H9 (cell line): ENCODE measurements at regions not wholly inside any gene's neighbourhood (a gene's known extent, or its start where the extent isn't known, plus 50 kb on each side); places are given as distances from the start of the nearest gene placed in this dataset.

ENCODE experiments used
- DNase-seq: peaks from one replicate; pipeline ENCODE4 v3.0.0-alpha.2; 2017
- H2AFZ ChIP-seq: one replicate; pipeline ENCODE4 v1.6.1; 2013; ENCODE audit warnings: mild to moderate bottlenecking, low read length, control low read depth, moderate library complexity
- H2AK5ac ChIP-seq: 2 replicates; pipeline ENCODE4 v1.6.1; 2013; ENCODE audit warnings: low read length, control low read depth, mixed read lengths; ENCODE audit not compliant: insufficient read length
- H2BK120ac ChIP-seq: one replicate; pipeline ENCODE4 v1.6.1; 2013; ENCODE audit warnings: low read depth, mild to moderate bottlenecking, low read length, control low read depth, inconsistent platforms; ENCODE audit not compliant: poor library complexity, severe bottlenecking
- H2BK12ac ChIP-seq: 2 replicates; pipeline ENCODE4 v1.6.1; 2013; ENCODE audit warnings: low read length, control low read depth, mixed read lengths, low read depth; ENCODE audit not compliant: insufficient read length
- H2BK15ac ChIP-seq: 2 replicates; pipeline ENCODE4 v1.6.1; 2013; ENCODE audit warnings: low read depth, low read length, control low read depth
- H2BK20ac ChIP-seq: one replicate; pipeline ENCODE4 v1.6.1; 2013; ENCODE audit warnings: low read depth, mild to moderate bottlenecking, low read length, control low read depth, inconsistent platforms; ENCODE audit not compliant: poor library complexity, severe bottlenecking
- H2BK5ac ChIP-seq: 2 replicates; pipeline ENCODE4 v1.6.1; 2013; ENCODE audit warnings: low read length, control low read depth, mixed read lengths; ENCODE audit not compliant: insufficient read length
- H3K14ac ChIP-seq: 2 replicates; pipeline ENCODE4 v1.6.1; 2013; ENCODE audit warnings: low read length, control low read depth; ENCODE audit not compliant: insufficient read depth
- H3K18ac ChIP-seq: 2 replicates; pipeline ENCODE4 v1.6.1; 2013; ENCODE audit warnings: low read depth, mild to moderate bottlenecking, mixed read lengths, low read length, control low read depth; ENCODE audit not compliant: insufficient read length
- H3K23ac ChIP-seq: 2 replicates; pipeline ENCODE4 v1.6.1; 2013; ENCODE audit warnings: low read length, control low read depth, mixed read lengths, low read depth; ENCODE audit not compliant: insufficient read length
- H3K23me2 ChIP-seq: 2 replicates; pipeline ENCODE4 v1.6.1; 2013; ENCODE audit warnings: low read depth, mild to moderate bottlenecking, mixed read lengths, low read length, control low read depth; ENCODE audit not compliant: insufficient read length, poor library complexity, severe bottlenecking
- H3K27ac ChIP-seq: 2 replicates; pipeline ENCODE4 v1.5.1; 2013; ENCODE audit warnings: low read length, control low read depth, mixed read lengths, low read depth; ENCODE audit not compliant: insufficient read length
- H3K27me3 ChIP-seq: 2 replicates; pipeline ENCODE4 v1.6.1; 2013; ENCODE audit warnings: low read length, control low read depth, inconsistent platforms; ENCODE audit not compliant: insufficient read depth
- H3K4ac ChIP-seq: 2 replicates; pipeline ENCODE4 v1.6.1; 2013; ENCODE audit warnings: low read depth, mild to moderate bottlenecking, control low read depth, inconsistent platforms, low read length, moderate library complexity
- H3K4me1 ChIP-seq: 2 replicates; pipeline ENCODE4 v1.6.1; 2013; ENCODE audit warnings: low read length, control low read depth, inconsistent platforms; ENCODE audit not compliant: insufficient read depth
- H3K4me2 ChIP-seq: 2 replicates; pipeline ENCODE4 v1.6.1; 2013; ENCODE audit warnings: low read length, control low read depth, mixed read lengths; ENCODE audit not compliant: insufficient read length, insufficient read depth
- H3K56ac ChIP-seq: 2 replicates; pipeline ENCODE4 v1.6.1; 2013; ENCODE audit warnings: low read depth, mild to moderate bottlenecking, mixed read lengths, low read length, control low read depth; ENCODE audit not compliant: insufficient read length
- H3K79me1 ChIP-seq: 2 replicates; pipeline ENCODE4 v1.6.1; 2013; ENCODE audit warnings: low read depth, mild to moderate bottlenecking, moderate library complexity, low read length, control low read depth, inconsistent platforms; ENCODE audit not compliant: insufficient read depth, poor library complexity, severe bottlenecking
- H3K79me2 ChIP-seq: 2 replicates; pipeline ENCODE4 v1.6.1; 2013; ENCODE audit warnings: low read length, control low read depth, inconsistent platforms; ENCODE audit not compliant: insufficient read depth
- H3K9ac ChIP-seq: 2 replicates; pipeline ENCODE4 v1.6.1; 2013; ENCODE audit warnings: low read length, control low read depth, mixed read lengths; ENCODE audit not compliant: insufficient read length; ENCODE audit errors: extremely low read depth
- H3K9me3 ChIP-seq: one replicate; pipeline ENCODE4 v1.6.1; 2013; ENCODE audit warnings: low read depth, low read length, inconsistent platforms; ENCODE audit not compliant: control insufficient read depth
- H3T11ph ChIP-seq: one replicate; pipeline ENCODE4 v1.6.1; 2013; ENCODE audit warnings: mild to moderate bottlenecking, low read length, control low read depth, inconsistent platforms
- H4K20me1 ChIP-seq: one replicate; pipeline ENCODE4 v1.6.1; 2013; ENCODE audit not compliant: control insufficient read depth, insufficient read length, insufficient read depth
- H4K5ac ChIP-seq: 2 replicates; pipeline ENCODE4 v1.6.1; 2013; ENCODE audit warnings: low read depth, mild to moderate bottlenecking, mixed read lengths, low read length, control low read depth; ENCODE audit not compliant: insufficient read length
- H4K8ac ChIP-seq: replicated peaks from 2 replicates; pipeline ENCODE4 v1.6.1; 2013; ENCODE audit warnings: low read length, control low read depth, mixed read lengths, low read depth; ENCODE audit not compliant: insufficient read length
- H4K91ac ChIP-seq: 2 replicates; pipeline ENCODE4 v1.6.1; 2013; ENCODE audit warnings: low read depth, mild to moderate bottlenecking, moderate library complexity, mixed read lengths, low read length, control low read depth; ENCODE audit not compliant: insufficient read length
- H3K27ac Mint-ChIP-seq, 3 experiments: 2 replicates in 2 of 3; 3 replicates in 1 of 3; pipeline ENCODE4 v1.8.0; 2020 to 2021; ENCODE audit warnings: mixed read lengths in 3 of 3, mild to moderate bottlenecking in 1 of 3, moderate library complexity in 1 of 3
- H3K27me3 Mint-ChIP-seq: 2 replicates; pipeline ENCODE4 v1.8.0; 2021; ENCODE audit warnings: low read depth, mild to moderate bottlenecking, moderate library complexity, mixed read lengths
- H3K36me3 Mint-ChIP-seq, 3 experiments: 2 replicates in 2 of 3; 3 replicates in 1 of 3; pipeline ENCODE4 v1.8.0; 2020 to 2021; ENCODE audit warnings: low read depth in 3 of 3, mixed read lengths in 3 of 3; ENCODE audit not compliant: insufficient read depth in 1 of 3
- H3K4me1 Mint-ChIP-seq, 2 experiments: 2 replicates each; pipeline ENCODE4 v1.8.0; 2020; ENCODE audit warnings: mixed read lengths in 2 of 2
- H3K4me3 Mint-ChIP-seq, 2 experiments: 2 replicates in 1 of 2; 3 replicates in 1 of 2; pipeline ENCODE4 v1.8.0; 2020 to 2021; ENCODE audit warnings: mild to moderate bottlenecking in 2 of 2, mixed read lengths in 2 of 2, moderate library complexity in 1 of 2
- H3K9me3 Mint-ChIP-seq, 2 experiments: 2 replicates in 1 of 2; 3 replicates in 1 of 2; pipeline ENCODE4 v1.8.0; 2020; ENCODE audit warnings: mild to moderate bottlenecking in 2 of 2, mixed read lengths in 2 of 2, moderate library complexity in 1 of 2
- CTCF ChIP-seq: fragments of 200-600 bp; sonication (generic); conservative IDR thresholded peaks from 3 replicates; pipeline ENCODE4 v1.8.0; 2021; ENCODE audit warnings: antibody characterized with exemption, mild to moderate bottlenecking
- WGBS: extraction: QIAGEN DNeasy Blood & Tissue Kit; methylation state at CpG from one replicate; pipeline ENCODE4 v1.1.7; 2013; ENCODE audit warnings: missing lambda C conversion rate, low lambda C conversion rate, mixed read lengths; ENCODE audit not compliant: insufficient read length; ENCODE audit errors: extremely low coverage; 5-methylcytosine and 5-hydroxymethylcytosine counted together

DNA sequence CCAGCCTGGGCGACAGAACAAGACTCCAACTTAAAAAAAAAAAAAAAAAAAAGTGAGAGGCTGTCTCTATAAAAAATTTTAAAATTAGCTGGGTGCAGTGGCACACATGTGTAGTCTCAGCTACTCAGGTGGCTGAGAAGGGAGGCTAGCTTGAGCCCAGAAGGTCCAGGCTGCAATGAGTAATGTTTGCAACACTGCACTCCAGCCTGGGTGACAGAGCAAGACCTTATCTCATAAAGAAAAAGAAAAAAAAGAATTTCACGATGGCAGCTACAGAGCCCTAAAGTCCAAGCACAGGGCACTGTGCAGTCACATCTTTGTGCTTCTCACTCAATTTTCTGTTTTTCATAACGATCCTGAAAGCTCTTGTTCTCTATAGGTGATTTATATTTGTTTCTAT is 209.5 kb upstream of the KCTD7 start:
- Histone ChIP-seq H4K8ac (no peak overlapping the region), H2BK15ac (no peak overlapping the region), H2BK5ac (no peak overlapping the region), H3K4me2 (no peak overlapping the region), H3K79me2 (no peaks in the 10 kb centered on the region), H4K20me1 (no peaks in the 10 kb centered on the region), H3K4me1 (no peaks in the 10 kb centered on the region; the same call in 1 of the 2 replicates), H3K4ac (no peak overlapping the region), H2AK5ac (no peak overlapping the region), H3T11ph (no peak overlapping the region), H2BK20ac (no peak overlapping the region), H2BK120ac (no peak overlapping the region), H3K14ac (no peak overlapping the region), H3K27me3 (no peaks in the 10 kb centered on the region), H3K9me3 (no peaks in the 10 kb centered on the region), H3K9ac (no peak overlapping the region), H3K56ac (no peak overlapping the region), H3K79me1 (no peaks in the 10 kb centered on the region), H4K91ac (no peak overlapping the region), H2BK12ac (no peak overlapping the region), H4K5ac (no peak overlapping the region), H2AFZ (no peak overlapping the region), H3K27ac (no peak overlapping the region), H3K18ac (no peak overlapping the region), H3K23me2 (no peaks in the 10 kb centered on the region), H3K23ac (no peak overlapping the region)
- Mint-ChIP-seq H3K4me3 (no peak overlapping the region), H3K27ac (no peak overlapping the region), H3K36me3 (peaks cover 0 to 6% (median 4%) of the 10 kb centered on the region in 3 experiments; a peak in 2 of 7 replicates), H3K4me1 (peaks cover 3% of the 10 kb centered on the region in 2 experiments; a peak in 1 of 4 replicates), H3K9me3 (no peaks in the 10 kb centered on the region), H3K27me3 (no peaks in the 10 kb centered on the region)
- WGBS = no CpG with 5 or more reads among the region's 3 CpGs
- TF ChIP-seq CTCF = no peak
- DNase-seq = no peak
